SK-N-SH treated with all-trans-retinoic acid at 6 μM for 48 hours (cell line): ENCODE measurements at regions not wholly inside any gene's neighbourhood (a gene's known extent, or its start where the extent isn't known, plus 50 kb on each side); places are given as distances from the start of the nearest gene placed in this dataset.

Source experiments
- ATAC-seq: fragments of 200-7000 bp; cut with Tn5 transposase; 3 replicates; pipeline ENCODE4 v1.9.1; 2020; ENCODE audit warnings: mild to moderate bottlenecking, moderate library complexity
- ARNTL ChIP-seq: fragments of 450-650 bp; formaldehyde crosslinking; IDR thresholded peaks from 2 replicates; pipeline ENCODE4 v1.5.0; 2020; ENCODE audit warnings: low read depth, mild to moderate bottlenecking, moderate library complexity, borderline replicate concordance
- BACH2 ChIP-seq: fragments of 250-450 bp; sonication (Bioruptor Pico); IDR thresholded peaks from 2 replicates; pipeline ENCODE4 v1.9.0; 2021; ENCODE audit warnings: mild to moderate bottlenecking, borderline replicate concordance
- CSDC2 ChIP-seq: fragments of 250-450 bp; sonication (Bioruptor Pico); IDR thresholded peaks from 2 replicates; pipeline ENCODE4 v1.5.0; 2020; ENCODE audit warnings: mild to moderate bottlenecking, moderate library complexity
- CSRNP3 ChIP-seq: fragments of 250-450 bp; sonication (Bioruptor Pico); IDR thresholded peaks from 2 replicates; pipeline ENCODE4 v1.5.1; 2021; ENCODE audit warnings: mild to moderate bottlenecking, moderate library complexity
- ESRRG ChIP-seq: fragments of 250-450 bp; sonication (Bioruptor Pico); IDR thresholded peaks from 2 replicates; pipeline ENCODE4 v1.6.1; 2021; ENCODE audit warnings: mild to moderate bottlenecking
- GLIS3 ChIP-seq: fragments of 250-450 bp; sonication (Bioruptor Pico); IDR thresholded peaks from 2 replicates; pipeline ENCODE4 v1.5.0; 2020; ENCODE audit warnings: mild to moderate bottlenecking, moderate library complexity
- ISL1 ChIP-seq: fragments of 250-450 bp; sonication (Bioruptor Pico); IDR thresholded peaks from 2 replicates; pipeline ENCODE4 v2.1.2; 2022; ENCODE audit warnings: mild to moderate bottlenecking, moderate library complexity
- OSR1 ChIP-seq: fragments of 250-450 bp; sonication (Bioruptor Pico); IDR thresholded peaks from 2 replicates; pipeline ENCODE4 v1.8.0; 2022; ENCODE audit warnings: moderate library complexity, mild to moderate bottlenecking, inconsistent platforms
- PATZ1 ChIP-seq: fragments of 250-450 bp; sonication (Bioruptor Pico); IDR thresholded peaks from 2 replicates; pipeline ENCODE4 v1.8.0; 2020; ENCODE audit warnings: mild to moderate bottlenecking, moderate library complexity, borderline replicate concordance
- PPARA ChIP-seq: fragments of 250-450 bp; sonication (Bioruptor Pico); IDR thresholded peaks from 2 replicates; pipeline ENCODE4 v1.5.0; 2020; ENCODE audit warnings: mild to moderate bottlenecking, borderline replicate concordance
- RARB ChIP-seq: fragments of 250-450 bp; sonication (Bioruptor Pico); IDR thresholded peaks from 2 replicates; pipeline ENCODE4 v1.8.0; 2021; ENCODE audit warnings: mild to moderate bottlenecking, moderate library complexity
- SNAI2 ChIP-seq: fragments of 250-450 bp; sonication (Bioruptor Pico); IDR thresholded peaks from 2 replicates; pipeline ENCODE4 v1.5.0; 2020; ENCODE audit warnings: mild to moderate bottlenecking, moderate library complexity
- TCF4 ChIP-seq: fragments of 250-450 bp; sonication (Bioruptor Pico); IDR thresholded peaks from 2 replicates; pipeline ENCODE4 v1.8.0; 2021; ENCODE audit warnings: mild to moderate bottlenecking, moderate library complexity, borderline replicate concordance
- TOX ChIP-seq: fragments of 250-450 bp; sonication (Bioruptor Pico); IDR thresholded peaks from 2 replicates; pipeline ENCODE4 v1.8.0; 2021; ENCODE audit warnings: mild to moderate bottlenecking, moderate library complexity, borderline replicate concordance
- TSHZ2 ChIP-seq: fragments of 250-450 bp; sonication (Bioruptor Pico); IDR thresholded peaks from 2 replicates; pipeline ENCODE4 v1.5.0; 2020; ENCODE audit warnings: mild to moderate bottlenecking, moderate library complexity
- ZC3H10 ChIP-seq: fragments of 250-450 bp; sonication (Bioruptor Pico); IDR thresholded peaks from 2 replicates; pipeline ENCODE4 v1.5.1; 2021; ENCODE audit warnings: mild to moderate bottlenecking, moderate library complexity
- ZFP30 ChIP-seq: fragments of 450-650 bp; formaldehyde crosslinking; IDR thresholded peaks from 2 replicates; pipeline ENCODE4 v1.5.0; 2022; ENCODE audit warnings: mild to moderate bottlenecking, moderate library complexity
- ZNF565 ChIP-seq: fragments of 450-650 bp; formaldehyde crosslinking; conservative IDR thresholded peaks from 2 replicates; pipeline ENCODE4 v1.5.0; 2020; ENCODE audit warnings: low read depth, mild to moderate bottlenecking, moderate library complexity
- ZNF70 ChIP-seq: fragments of 450-650 bp; formaldehyde crosslinking; IDR thresholded peaks from 2 replicates; pipeline ENCODE4 v1.5.0; 2020; ENCODE audit warnings: mild to moderate bottlenecking, moderate library complexity
- ZNF8 ChIP-seq: fragments of 450-650 bp; formaldehyde crosslinking; IDR thresholded peaks from 2 replicates; pipeline ENCODE4 v1.5.0; 2020; ENCODE audit warnings: mild to moderate bottlenecking, moderate library complexity

GRCh38 chr20:6185268-6185667 is 62.4 kb upstream of the FERMT1 start:
- TF ChIP-seq ZNF8 (CRISPR knock-in tag) (no peak), ESRRG (CRISPR knock-in tag) (no peak), SNAI2 (no peak), CSRNP3 (CRISPR knock-in tag) (no peak), TSHZ2 (CRISPR knock-in tag) (no peak), BACH2 (CRISPR knock-in tag) (no peak), CSDC2 (CRISPR knock-in tag) (no peak), TCF4 (CRISPR knock-in tag) (no peak), OSR1 (CRISPR knock-in tag) (no peak), ZNF70 (CRISPR knock-in tag) (no peak), PPARA (CRISPR knock-in tag) (no peak), ARNTL (CRISPR knock-in tag) (no peak), RARB (CRISPR knock-in tag) (no peak), PATZ1 (no peak), ISL1 (CRISPR knock-in tag) (no peak), TOX (CRISPR knock-in tag) (no peak), GLIS3 (no peak), ZNF565 (CRISPR knock-in tag) (no peak)
- ATAC-seq, result no peak

DNA sequence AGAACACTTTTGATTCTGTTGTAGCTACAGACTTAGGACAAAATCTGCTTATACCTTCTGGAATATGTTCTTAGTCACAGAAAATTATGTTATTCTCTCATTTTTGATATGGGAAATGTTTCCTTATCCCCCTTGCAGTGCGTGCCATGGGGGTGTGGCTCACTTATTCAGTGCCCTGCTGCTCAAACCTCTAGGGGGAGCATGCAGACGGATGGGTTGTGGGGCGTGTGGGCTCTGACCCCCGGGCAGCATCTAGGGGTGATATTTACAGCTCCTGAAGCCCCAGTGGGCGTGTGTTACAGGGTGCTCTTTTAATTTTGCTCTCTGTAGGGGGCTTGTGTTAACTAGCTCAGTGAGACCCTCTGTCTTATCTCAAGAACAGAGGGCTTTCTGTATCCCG is 61.3 kb upstream of the FERMT1 start:
- no peak for ATAC-seq
- no peak for TF ChIP-seq ZC3H10 (CRISPR knock-in tag)
- no peak for TF ChIP-seq CSDC2 (CRISPR knock-in tag)
- TF ChIP-seq PATZ1, result no peak
- TF ChIP-seq TCF4 (CRISPR knock-in tag), result no peak
- TF ChIP-seq, all 23 proteins: peak for 0

DNA sequence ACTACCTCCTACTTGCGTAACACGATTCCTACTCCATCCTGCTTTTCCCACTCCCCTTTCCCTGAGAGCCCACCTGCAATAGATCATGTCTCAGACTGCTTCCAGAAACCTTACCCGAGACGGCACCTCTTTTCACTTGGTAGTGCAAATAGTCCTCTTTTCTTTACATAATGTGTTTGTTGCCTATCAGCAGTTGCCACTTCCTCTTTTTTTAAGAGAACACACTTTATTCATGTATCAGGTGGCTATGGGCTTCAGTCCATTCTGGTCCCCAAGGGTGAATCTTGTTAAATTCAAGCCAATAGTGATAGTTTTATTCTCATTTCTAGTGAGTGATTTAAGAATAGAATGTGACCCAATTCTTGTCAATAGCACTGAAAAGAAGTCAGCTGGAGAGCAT is 57.7 kb upstream of the FERMT1 start:
- no peak for ATAC-seq

More for the DNA sequence above, 57.7 kb upstream of the FERMT1 start:
- TF ChIP-seq ZFP30 (CRISPR knock-in tag) (no peak), TSHZ2 (CRISPR knock-in tag) (no peak), PATZ1 (no peak), OSR1 (CRISPR knock-in tag) (no peak), ISL1 (CRISPR knock-in tag) (no peak), ZNF8 (CRISPR knock-in tag) (no peak), TOX (CRISPR knock-in tag) (no peak), GLIS3 (no peak), ZC3H10 (CRISPR knock-in tag) (no peak)
